Activated effector memory CD4-positive, alpha-beta T cell treated with anti-CD3 and anti-CD28 coated beads, Interleukin-2, amount 50 U/mL, for 16 hours (primary cell): ENCODE measurements at regions not wholly inside any gene's neighbourhood (a gene's known extent, or its start where the extent isn't known, plus 50 kb on each side); places are given as distances from the start of the nearest gene placed in this dataset.
A peak's percentile ranks its signal among the peaks of the same experiment; 100 is the strongest.
"Not testable (repeated sequence)": the region's sequence is repeated elsewhere in the genome, so short reads cannot be mapped to it uniquely, and the experiment has no call there.

Experiments
- DNase-seq: peaks from one replicate; pipeline ENCODE4 v3.0.0-alpha.2; 2020

DNA sequence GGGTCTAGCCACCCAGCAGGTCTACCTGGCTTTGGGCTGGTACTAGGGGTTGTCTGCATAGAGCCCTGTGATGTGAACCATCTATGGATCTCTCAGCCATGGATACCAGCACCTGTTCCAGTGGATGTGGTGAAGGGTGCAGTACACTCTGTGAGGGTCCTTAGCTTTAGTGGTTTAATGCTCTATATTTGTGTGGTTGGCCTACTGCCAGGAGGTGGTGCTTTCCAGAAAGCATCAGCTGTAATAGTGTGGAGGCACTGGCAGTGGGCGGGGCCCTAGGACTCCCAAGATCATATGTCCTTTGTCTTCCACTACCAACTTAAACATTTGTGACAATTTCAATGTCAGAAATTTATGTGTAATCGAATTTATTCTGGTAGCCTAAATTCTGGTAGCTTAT lies 1065.1 kb downstream of the RPIA start:
- DNase-seq, result not testable (repeated sequence)

DNA sequence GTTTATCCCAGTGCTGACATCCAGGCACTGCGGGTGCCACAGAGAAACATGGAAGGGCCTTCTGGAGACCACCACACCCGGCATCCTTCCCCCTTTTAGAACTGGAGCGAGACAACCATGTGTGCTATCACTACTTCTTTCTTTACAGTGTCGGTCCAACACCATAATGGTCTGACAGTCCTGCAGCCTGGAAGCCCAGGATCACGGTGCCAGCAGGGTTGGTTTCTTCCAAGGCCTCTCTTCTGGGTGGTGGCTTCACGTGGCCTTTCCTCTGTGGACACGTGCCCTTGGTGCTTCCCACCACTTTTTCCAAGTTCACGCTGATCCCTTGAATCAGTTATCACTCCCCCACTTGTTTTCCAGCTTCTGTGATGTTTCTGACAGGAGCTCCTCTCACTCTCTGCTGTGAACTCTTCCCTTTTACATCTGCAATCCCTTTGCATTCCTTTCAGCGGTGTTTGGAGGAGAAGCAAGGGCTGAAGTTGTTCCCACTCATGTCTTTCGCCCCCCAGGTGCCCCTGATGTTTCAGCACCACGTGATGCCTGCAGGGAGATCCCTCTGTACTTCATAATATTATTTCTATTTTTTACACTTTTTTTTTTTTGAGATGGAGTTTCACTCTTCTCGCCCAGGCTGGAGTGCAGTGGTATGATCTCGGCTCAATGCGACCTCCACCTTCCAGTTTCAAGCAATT lies 1067.0 kb downstream of the RPIA start:
- DNase-seq, result not testable (repeated sequence)

DNA sequence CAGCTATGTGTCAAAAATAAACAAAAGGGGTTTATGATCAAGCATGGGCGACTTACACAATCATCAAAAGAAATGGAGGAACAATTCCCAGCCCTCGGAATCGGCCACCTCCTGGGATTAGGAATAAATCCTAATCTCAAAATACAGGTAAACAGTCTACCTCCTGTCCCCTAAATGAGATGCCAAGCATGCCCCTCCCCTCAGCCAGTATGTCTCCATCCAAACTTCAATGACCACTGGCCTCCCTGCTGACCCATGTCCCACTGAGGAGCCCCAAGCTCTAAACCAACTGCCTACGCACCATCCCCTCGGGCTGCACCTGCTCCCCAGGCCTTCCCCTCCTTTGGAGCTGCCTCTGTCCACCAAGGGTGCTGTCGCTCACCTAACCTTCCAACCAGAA lies 1069.3 kb downstream of the RPIA start:
- not testable (repeated sequence) for DNase-seq

DNA sequence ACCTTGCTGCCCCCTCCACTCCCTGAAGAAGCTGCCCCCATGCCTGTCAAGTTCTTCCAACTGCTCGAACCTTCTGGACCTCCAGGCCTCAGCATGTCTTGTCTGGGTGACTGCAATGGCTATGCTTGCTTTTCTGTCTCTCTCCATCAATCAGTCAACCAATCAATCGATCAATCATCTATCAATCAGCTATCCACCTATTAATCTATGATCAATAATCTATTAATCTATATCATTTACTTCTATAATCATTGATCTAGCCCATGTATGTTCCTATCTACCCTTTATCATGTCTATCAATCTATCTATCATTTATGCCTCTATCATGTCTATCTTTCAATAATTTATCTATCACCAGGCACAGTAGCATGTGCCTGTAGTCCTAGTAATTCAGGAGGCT lies 1069.7 kb downstream of the RPIA start:
- DNase-seq, result not testable (repeated sequence)

- not testable (repeated sequence) for DNase-seq
These were observed 1070.4 kb downstream of the RPIA start for GRCh38 chr2:89761863-89762262.

GRCh38 chr2:89762461-89763253 lies 1071.2 kb downstream of the RPIA start:
- DNase-seq, result peak; percentile 56

GRCh38 chr2:89763254-89763580 lies 1071.7 kb downstream of the RPIA start:
- peak; percentile 64 for DNase-seq

DNA sequence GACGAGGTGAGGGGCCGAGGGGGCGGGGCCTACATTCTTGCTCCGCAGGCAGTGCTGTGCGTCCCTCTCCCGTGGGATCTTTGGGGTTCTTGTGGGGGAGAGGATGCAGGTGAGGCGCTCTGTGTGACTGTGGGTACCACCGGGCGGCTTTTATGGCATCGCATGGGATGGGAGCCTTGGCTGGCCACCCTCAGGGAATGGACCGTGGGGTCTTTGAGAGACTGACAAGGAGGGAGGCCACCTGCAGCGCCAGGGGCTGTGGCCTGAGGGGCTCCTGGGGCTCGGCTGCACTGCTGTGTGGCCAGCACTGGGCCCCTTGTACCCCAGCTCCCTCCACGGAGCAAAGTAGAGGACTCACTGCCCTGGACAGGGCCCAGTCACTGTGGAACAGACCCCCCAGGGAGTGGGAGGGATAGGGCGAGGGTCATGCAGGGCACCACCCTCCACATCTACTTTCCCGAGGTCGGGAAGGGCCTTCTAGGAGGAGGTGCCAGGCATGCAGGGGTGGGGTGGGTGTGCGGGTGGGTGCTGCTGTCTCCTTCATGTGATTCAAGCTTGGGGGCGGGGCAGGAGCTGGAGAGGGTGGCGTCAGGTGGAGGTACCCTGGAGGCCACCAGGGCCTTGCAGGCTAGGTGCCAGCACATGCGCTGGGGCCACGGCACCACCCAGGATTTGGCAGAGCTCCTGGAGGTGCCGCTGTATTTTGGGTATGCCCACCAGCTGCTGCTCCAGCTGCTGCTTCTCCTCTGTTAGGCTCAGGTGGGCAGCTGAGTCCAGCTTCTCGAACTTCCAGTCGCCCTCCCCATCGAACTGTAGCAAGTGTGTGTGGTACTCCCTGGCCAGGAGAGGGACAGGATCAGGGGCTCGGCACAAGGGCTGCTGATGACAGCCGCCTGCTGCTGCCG lies 1072.4 kb downstream of the RPIA start:
- peak; percentile 62 for DNase-seq

GRCh38 chr2:89764571-89765360 lies 1073.3 kb downstream of the RPIA start:
- peak; percentile 61 for DNase-seq

DNA sequence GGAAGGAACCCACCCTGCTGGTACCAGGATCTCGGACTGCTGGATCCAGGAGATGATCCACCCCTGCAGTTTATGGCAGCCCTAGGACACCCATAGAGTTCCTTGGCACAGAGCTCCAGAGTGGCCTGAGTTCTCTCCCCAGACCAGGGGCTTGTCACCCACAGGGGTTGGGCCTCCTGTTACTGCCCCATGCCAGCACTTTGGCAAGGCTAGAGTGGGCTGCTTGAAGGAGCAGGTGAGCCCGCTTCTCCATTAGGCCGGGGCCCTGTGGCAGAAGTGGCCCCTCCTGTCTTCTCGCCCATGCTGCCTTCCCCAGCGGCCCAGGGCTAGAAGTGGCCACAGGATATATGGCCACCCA lies 1073.9 kb downstream of the RPIA start:
- peak; percentile 61 for DNase-seq

- peak; percentile 61 for DNase-seq
These were observed 1074.9 kb downstream of the RPIA start for GRCh38 chr2:89766141-89766990.

- DNase-seq, result not testable (repeated sequence)
These were observed 1075.6 kb downstream of the RPIA start for GRCh38 chr2:89767058-89767457.

DNA sequence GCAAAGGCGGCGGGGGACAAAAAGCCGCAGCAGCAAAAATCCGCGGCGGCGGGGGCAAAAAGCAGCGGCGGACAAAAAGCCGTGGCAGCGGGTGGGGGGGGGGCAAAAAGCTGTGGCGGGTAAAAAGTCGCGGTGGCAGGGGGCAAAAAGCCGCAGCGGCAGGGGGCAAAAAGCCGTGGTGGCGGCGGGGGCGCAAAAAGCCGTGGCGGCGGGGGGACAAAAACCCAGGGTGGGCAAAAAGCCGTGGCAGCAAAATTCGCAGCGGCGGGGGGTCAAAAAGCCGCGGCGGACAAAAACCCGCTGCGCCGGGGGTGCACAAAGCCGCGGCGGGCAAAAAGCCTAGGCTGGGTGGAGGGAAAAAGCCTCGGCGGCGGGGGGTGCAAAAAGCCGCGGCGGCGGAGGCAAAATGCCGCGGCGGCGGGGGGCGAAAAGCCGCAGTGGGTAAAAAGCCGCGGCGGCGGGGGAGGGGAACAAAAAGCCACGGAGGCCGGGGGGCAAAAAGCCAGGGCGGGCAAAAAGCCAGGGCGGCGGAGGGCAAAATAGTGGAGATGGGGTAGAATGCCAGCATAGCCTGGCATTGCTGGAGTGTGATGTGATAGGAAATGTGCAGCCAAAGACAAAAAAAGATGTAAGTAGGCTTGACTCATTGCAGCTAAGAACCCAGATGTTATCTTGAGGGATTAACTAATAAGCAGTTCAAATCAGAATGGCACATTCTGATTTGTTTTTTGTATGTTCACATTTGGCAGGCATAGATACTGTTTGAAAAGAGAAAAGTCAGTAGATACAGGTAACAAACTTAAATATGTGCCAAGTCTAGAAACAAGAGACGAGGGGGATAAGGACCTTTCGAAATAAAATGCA lies 1076.3 kb downstream of the RPIA start:
- DNase-seq, result no peak

GRCh38 chr2:89775885-89776284 lies 1084.4 kb downstream of the RPIA start:
- no peak for DNase-seq

DNA sequence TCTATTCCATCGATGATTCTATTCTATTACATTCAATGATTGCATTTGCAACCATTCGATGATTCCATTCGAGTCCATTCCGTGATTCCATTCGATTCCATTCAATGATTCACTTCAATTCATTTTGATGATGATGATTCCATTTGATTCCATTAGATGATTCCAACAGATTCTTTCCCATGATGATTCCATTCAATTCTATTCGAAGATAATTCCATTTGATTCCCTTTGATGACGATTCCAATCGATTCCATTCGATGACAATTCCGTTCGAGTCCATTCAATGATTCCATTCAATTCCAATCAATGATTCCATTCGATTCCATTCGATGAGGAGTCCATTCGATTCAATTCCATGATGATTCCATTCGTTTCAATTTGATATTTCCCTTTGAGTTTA lies 1088.8 kb downstream of the RPIA start:
- DNase-seq, result no peak

GRCh38 chr2:89781962-89782361 lies 1090.5 kb downstream of the RPIA start:
- DNase-seq, result no peak

DNA sequence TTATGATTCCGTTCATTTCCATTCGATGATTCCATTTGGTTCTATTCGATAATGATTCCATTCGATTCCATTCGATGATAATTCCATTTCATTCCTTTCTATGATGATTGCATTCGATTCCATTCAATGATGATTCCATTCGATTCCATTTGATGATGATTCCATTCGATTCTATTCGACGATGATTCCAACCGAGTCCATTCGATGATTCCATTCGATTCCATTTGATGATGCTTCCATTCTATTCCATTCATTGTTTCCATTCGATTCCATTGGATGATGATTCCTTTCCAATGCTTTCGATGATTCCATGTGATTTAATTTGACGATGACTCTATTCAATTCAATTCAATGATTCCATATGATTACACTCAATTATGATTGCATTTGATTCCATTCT lies 1093.5 kb downstream of the RPIA start:
- DNase-seq, result no peak

- DNase-seq, result not testable (repeated sequence)
These were observed 1094.1 kb downstream of the RPIA start for GRCh38 chr2:89785528-89785927.

GRCh38 chr2:89786642-89787041 lies 1095.2 kb downstream of the RPIA start:
- DNase-seq, result not testable (repeated sequence)

DNA sequence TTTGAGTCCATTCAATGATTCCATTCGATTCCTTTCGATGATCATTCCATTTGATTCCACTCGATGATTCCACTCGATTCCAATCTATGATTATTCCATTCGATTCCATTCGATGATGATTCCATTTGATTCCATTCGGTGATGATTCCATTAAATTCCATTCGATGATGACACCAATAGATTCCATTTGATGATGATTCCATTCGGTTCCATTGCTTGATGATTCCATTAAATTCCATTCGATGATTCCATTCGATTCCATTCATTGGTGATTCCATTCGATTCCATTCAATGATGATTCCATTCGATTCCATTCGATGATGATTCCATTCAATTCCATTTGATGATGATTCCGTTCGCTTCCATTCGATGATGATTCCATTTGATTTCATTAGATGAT lies 1104.1 kb downstream of the RPIA start:
- not testable (repeated sequence) for DNase-seq
